B cell (primary cell): ENCODE measurements at regions not wholly inside any gene's neighbourhood (a gene's known extent, or its start where the extent isn't known, plus 50 kb on each side); places are given as distances from the start of the nearest gene placed in this dataset.

ENCODE experiments used
- ATAC-seq: fragments of 200-7000 bp; cut with Tn5 transposase; one replicate; pipeline ENCODE4 v1.10.0; 2021; ENCODE audit warnings: low read depth, mild to moderate bottlenecking, moderate number of reproducible peaks, moderate library complexity
- CTCF ChIA-PET: fragments of 350-600 bp; sonication (Branson Sonifier 250); formaldehyde crosslinking; loops from one replicate; lab custom pipeline; 2021; ENCODE audit warnings: antibody characterized with exemption, inconsistent platforms; lab: Charles Lee
- POLR2A ChIA-PET: fragments of 350-600 bp; sonication (Branson Sonifier 250); formaldehyde crosslinking; loops from one replicate; lab custom pipeline; 2021; ENCODE audit warnings: antibody characterized with exemption; lab: Charles Lee
- DNase-seq: peaks from one replicate; pipeline ENCODE4 v3.0.0; 2013
- H2AFZ ChIP-seq: 2 replicates; pipeline ENCODE4 v1.6.1; 2012; ENCODE audit warnings: mild to moderate bottlenecking, low read depth, low read length; ENCODE audit not compliant: insufficient read depth, poor library complexity, severe bottlenecking
- H3K27ac ChIP-seq, 2 donors: 1 replicate in 1 of 2; 2 replicates in 1 of 2; pipeline ENCODE4 v1.5.1; 2012 to 2013; ENCODE audit warnings: low read length in 2 of 2, mild to moderate bottlenecking in 2 of 2, moderate library complexity in 1 of 2
- H3K27me3 ChIP-seq, 4 experiments: fragments of 200-600 bp in 1 of 4; sonication (generic) in 1 of 4; replicated peaks in 1 of 4; 1 replicate in 2 of 4; 2 replicates in 2 of 4; pipeline versions ENCODE4 v1.6.1 to v1.7.0; 2013 to 2016; ENCODE audit warnings: low read length in 3 of 4, mild to moderate bottlenecking in 2 of 4, mixed read lengths in 1 of 4, moderate library complexity in 1 of 4; ENCODE audit not compliant: insufficient read depth in 4 of 4, control insufficient read depth in 3 of 4; ENCODE audit errors: control extremely low read depth in 1 of 4
- H3K36me3 ChIP-seq, 2 experiments: replicated peaks in 1 of 2; 1 replicate in 1 of 2; 2 replicates in 1 of 2; pipeline versions ENCODE4 v1.6.1 to v1.7.1; 2013; ENCODE audit warnings: low read length in 1 of 2; ENCODE audit not compliant: insufficient read depth in 2 of 2, control insufficient read depth in 1 of 2; ENCODE audit errors: control extremely low read depth in 1 of 2, extremely low read depth in 1 of 2
- H3K4me1 ChIP-seq, 2 donors: fragments of 200-600 bp in 1 of 2; sonication (generic) in 1 of 2; 1 replicate in 1 of 2; 2 replicates in 1 of 2; pipeline versions ENCODE4 v1.5.1 to v1.6.1; 2013 to 2017; ENCODE audit warnings: low read length in 2 of 2; ENCODE audit not compliant: control insufficient read depth in 2 of 2, insufficient read depth in 2 of 2
- H3K4me2 ChIP-seq: replicated peaks from 2 replicates; pipeline ENCODE3; 2012; ENCODE audit warnings: mild to moderate bottlenecking, low read depth, low read length; ENCODE audit not compliant: poor library complexity, severe bottlenecking
- H3K4me3 ChIP-seq, 5 experiments: fragments of 200-600 bp in 1 of 5; sonication (generic) in 1 of 5; 1 replicate in 3 of 5; 2 replicates in 2 of 5; pipeline versions ENCODE4 v1.5.1 to v1.7.0; 2011 to 2016; ENCODE audit warnings: low read length in 4 of 5, mild to moderate bottlenecking in 4 of 5, low read depth in 2 of 5, control low read depth in 1 of 5, moderate library complexity in 1 of 5; ENCODE audit not compliant: insufficient read depth in 1 of 5; ENCODE audit errors: control extremely low read depth in 1 of 5, extremely low read depth in 1 of 5
- H3K79me2 ChIP-seq: fragments of 200-600 bp; sonication (generic); one replicate; pipeline ENCODE4 v1.6.0; 2016; ENCODE audit warnings: low read length; ENCODE audit not compliant: control insufficient read depth, insufficient read depth
- H3K9ac ChIP-seq: fragments of 200-600 bp; sonication (generic); 2 replicates; pipeline ENCODE4 v1.6.1; 2017; ENCODE audit warnings: mild to moderate bottlenecking, low read length, moderate library complexity
- H3K9me3 ChIP-seq, 3 donors: one replicate each; pipeline versions ENCODE4 v1.6.1 to v1.7.1; 2013; ENCODE audit warnings: low read length in 2 of 3; ENCODE audit not compliant: control insufficient read depth in 2 of 3, insufficient read depth in 1 of 3; ENCODE audit errors: control extremely low read depth in 1 of 3
- H4K20me1 ChIP-seq: 2 replicates; pipeline ENCODE4 v1.6.0; 2012; ENCODE audit warnings: mild to moderate bottlenecking, low read length; ENCODE audit not compliant: insufficient read depth, control insufficient read depth, poor library complexity, severe bottlenecking
- H3K27ac Mint-ChIP-seq: one replicate; pipeline ENCODE4 v1.8.0; 2021; ENCODE audit warnings: mixed read lengths
- H3K27me3 Mint-ChIP-seq: one replicate; pipeline ENCODE4 v1.8.0; 2021; ENCODE audit warnings: mixed read lengths
- H3K4me1 Mint-ChIP-seq: one replicate; pipeline ENCODE4 v1.8.0; 2021; ENCODE audit warnings: mixed read lengths
- H3K4me3 Mint-ChIP-seq: one replicate; pipeline ENCODE4 v1.8.0; 2021; ENCODE audit warnings: mixed read lengths
- H3K9me3 Mint-ChIP-seq: one replicate; pipeline ENCODE4 v1.8.0; 2022; ENCODE audit warnings: mixed read lengths; ENCODE audit not compliant: insufficient read depth
- EZH2 ChIP-seq: IDR thresholded peaks from 2 replicates; pipeline ENCODE4 v1.6.1; 2012; ENCODE audit warnings: borderline replicate concordance, low read depth, mild to moderate bottlenecking, moderate library complexity, low read length; ENCODE audit not compliant: insufficient read depth, poor library complexity, severe bottlenecking
- WGBS: methylation state at CpG from one replicate; pipeline ENCODE4 v1.1.5; 2013; ENCODE audit warnings: missing lambda C conversion rate; ENCODE audit not compliant: insufficient coverage; 5-methylcytosine and 5-hydroxymethylcytosine counted together
- intact Hi-C: fragments of 100-400 bp; cut with micrococcal nuclease; formaldehyde crosslinking; loops from one replicate; pipeline ENCODE4 v1.10.0; 2022
- TF ChIP-seq, protein P1 (sequence below): fragments of 200-600 bp; IDR thresholded peaks from one replicate; pipeline ENCODE4 v1.8.0; 2022; ENCODE audit warnings: antibody characterized with exemption, mild to moderate bottlenecking

DNA sequence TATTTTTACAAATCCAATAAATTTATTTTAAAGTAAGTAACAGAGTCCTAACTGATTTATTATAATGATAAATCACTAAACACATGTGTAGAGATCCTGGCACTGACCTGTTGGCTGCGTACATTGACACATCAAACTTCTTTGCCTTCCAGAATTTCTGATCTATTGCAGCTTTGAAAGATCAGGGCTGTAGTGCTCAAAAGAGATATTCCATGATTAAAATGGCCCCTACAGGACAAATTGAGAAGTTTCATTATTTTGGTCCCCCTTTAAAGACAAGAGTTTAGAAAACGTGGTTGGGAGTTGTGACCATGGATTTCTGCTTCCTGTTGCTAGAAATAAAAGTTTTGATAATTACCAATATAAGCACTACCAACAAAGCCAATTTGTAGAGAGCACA is 87.7 kb upstream of the PDK4 start:
- ChIA-PET CTCF (interaction anchor here (0.9 to 11.2 kb wide), 10 partner anchors 9 to 176 kb away, joined by 3 to 270 read pairs (median 4); no protein-coding TSS in a partner anchor), POLR2A (no interaction called here)
- 100% methylated on average over 1 of the region's 2 CpGs for WGBS
- Histone ChIP-seq H3K36me3 (no peaks in the 10 kb centered on the region), H3K27ac (no peak overlapping the region), H3K4me1 (no peaks in the 10 kb centered on the region), H4K20me1 (no peaks in the 10 kb centered on the region), H2AFZ (no peak overlapping the region), H3K9ac (no peak overlapping the region), H3K79me2 (no peaks in the 10 kb centered on the region), H3K4me3 (no peak overlapping the region), H3K27me3 (no peaks in the 10 kb centered on the region), H3K4me2 (no peak overlapping the region), H3K9me3 (no peaks in the 10 kb centered on the region)
- peaks cover 1% of the 10 kb centered on the region for H3K4me1 Mint-ChIP-seq
- no peaks in the 10 kb centered on the region for H3K27me3 Mint-ChIP-seq
- no peak for TF ChIP-seq EZH2
- TF ChIP-seq, protein P1, sequence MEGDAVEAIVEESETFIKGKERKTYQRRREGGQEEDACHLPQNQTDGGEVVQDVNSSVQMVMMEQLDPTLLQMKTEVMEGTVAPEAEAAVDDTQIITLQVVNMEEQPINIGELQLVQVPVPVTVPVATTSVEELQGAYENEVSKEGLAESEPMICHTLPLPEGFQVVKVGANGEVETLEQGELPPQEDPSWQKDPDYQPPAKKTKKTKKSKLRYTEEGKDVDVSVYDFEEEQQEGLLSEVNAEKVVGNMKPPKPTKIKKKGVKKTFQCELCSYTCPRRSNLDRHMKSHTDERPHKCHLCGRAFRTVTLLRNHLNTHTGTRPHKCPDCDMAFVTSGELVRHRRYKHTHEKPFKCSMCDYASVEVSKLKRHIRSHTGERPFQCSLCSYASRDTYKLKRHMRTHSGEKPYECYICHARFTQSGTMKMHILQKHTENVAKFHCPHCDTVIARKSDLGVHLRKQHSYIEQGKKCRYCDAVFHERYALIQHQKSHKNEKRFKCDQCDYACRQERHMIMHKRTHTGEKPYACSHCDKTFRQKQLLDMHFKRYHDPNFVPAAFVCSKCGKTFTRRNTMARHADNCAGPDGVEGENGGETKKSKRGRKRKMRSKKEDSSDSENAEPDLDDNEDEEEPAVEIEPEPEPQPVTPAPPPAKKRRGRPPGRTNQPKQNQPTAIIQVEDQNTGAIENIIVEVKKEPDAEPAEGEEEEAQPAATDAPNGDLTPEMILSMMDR, result no peak
- DNase-seq, result peak; percentile 41
- no peak overlapping the region for H3K27ac Mint-ChIP-seq
- ATAC-seq, result no peak
- H3K4me3 Mint-ChIP-seq, result no peak overlapping the region
- intact Hi-C loops, result no loop called here
- H3K9me3 Mint-ChIP-seq, result no peaks in the 10 kb centered on the region

DNA sequence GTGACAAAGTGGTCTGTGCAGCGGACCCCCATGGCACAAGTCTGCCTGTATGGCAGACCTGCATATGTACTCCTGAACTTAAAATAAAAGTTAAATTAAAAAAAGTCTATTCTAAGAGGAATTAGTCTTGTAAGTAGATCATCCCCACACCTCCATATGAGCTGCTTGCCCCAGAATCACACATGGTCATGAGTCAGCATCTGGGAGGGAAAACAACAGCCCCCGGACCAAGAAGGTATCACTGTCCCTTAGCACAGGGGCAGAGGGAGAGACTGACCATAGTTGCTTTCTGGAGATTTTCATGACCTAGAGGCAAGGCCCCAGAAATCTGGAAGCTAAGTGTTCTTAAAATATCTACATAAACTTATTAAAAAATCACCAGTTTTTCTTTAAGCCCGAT is 86.6 kb upstream of the PDK4 start:
- ChIA-PET CTCF (interaction anchor here (0.6 to 11.2 kb wide), 9 partner anchors 73 to 171 kb away, joined by 3 to 270 read pairs (median 7); no protein-coding TSS in a partner anchor), POLR2A (no interaction called here)
- H3K9me3 Mint-ChIP-seq, result no peaks in the 10 kb centered on the region
- intact Hi-C loops, result no loop called here
- no peaks in the 10 kb centered on the region for H3K36me3 ChIP-seq
- H3K4me2 ChIP-seq, result no peak overlapping the region
- no peaks in the 10 kb centered on the region for H3K27me3 ChIP-seq
- no peak overlapping the region for H3K4me3 Mint-ChIP-seq
- H2AFZ ChIP-seq, result no peak overlapping the region
- DNase-seq, result no peak
- no peaks in the 10 kb centered on the region for H3K79me2 ChIP-seq
- H3K9me3 ChIP-seq, result no peaks in the 10 kb centered on the region
- TF ChIP-seq, protein P1, result no peak
- no peak for TF ChIP-seq EZH2
- H3K4me1 Mint-ChIP-seq, result peaks cover 1% of the 10 kb centered on the region
- H3K27ac Mint-ChIP-seq, result no peak overlapping the region
- H3K27ac ChIP-seq, result no peak overlapping the region
- no peak for ATAC-seq
- H3K9ac ChIP-seq, result no peak overlapping the region
- no peak overlapping the region for H3K4me3 ChIP-seq
- 80% methylated on average over 1 of the region's 3 CpGs for WGBS
- H3K27me3 Mint-ChIP-seq, result no peaks in the 10 kb centered on the region
- H4K20me1 ChIP-seq, result no peaks in the 10 kb centered on the region
- H3K4me1 ChIP-seq, result no peaks in the 10 kb centered on the region
